ENCODE measurements at regions not wholly inside any gene's neighbourhood (a gene's known extent, or its start where the extent isn't known, plus 50 kb on each side); places are given as distances from the start of the nearest gene placed in this dataset.

- TF ChIP-seq, protein P1, sequence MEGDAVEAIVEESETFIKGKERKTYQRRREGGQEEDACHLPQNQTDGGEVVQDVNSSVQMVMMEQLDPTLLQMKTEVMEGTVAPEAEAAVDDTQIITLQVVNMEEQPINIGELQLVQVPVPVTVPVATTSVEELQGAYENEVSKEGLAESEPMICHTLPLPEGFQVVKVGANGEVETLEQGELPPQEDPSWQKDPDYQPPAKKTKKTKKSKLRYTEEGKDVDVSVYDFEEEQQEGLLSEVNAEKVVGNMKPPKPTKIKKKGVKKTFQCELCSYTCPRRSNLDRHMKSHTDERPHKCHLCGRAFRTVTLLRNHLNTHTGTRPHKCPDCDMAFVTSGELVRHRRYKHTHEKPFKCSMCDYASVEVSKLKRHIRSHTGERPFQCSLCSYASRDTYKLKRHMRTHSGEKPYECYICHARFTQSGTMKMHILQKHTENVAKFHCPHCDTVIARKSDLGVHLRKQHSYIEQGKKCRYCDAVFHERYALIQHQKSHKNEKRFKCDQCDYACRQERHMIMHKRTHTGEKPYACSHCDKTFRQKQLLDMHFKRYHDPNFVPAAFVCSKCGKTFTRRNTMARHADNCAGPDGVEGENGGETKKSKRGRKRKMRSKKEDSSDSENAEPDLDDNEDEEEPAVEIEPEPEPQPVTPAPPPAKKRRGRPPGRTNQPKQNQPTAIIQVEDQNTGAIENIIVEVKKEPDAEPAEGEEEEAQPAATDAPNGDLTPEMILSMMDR (conservative IDR thresholded peaks at IDR 0.05) = no peak
- no peak for TF ChIP-seq ZFX (IDR thresholded peaks at IDR 0.05)
Measured at GRCh38 chr10:2936816-2937215, 130.5 kb upstream of the PFKP start.

Data from C4-2B (cell line).